MM.1S (cell line): ENCODE measurements at regions not wholly inside any gene's neighbourhood (a gene's known extent, or its start where the extent isn't known, plus 50 kb on each side); places are given as distances from the start of the nearest gene placed in this dataset.

Experiments used
- DNase-seq: peaks from one replicate; pipeline ENCODE4 v3.0.0-alpha.2; 2015
- H2AFZ ChIP-seq: fragments of 300-600 bp; sonication (generic); 2 replicates; pipeline ENCODE4 v1.6.0; 2016; ENCODE audit warnings: antibody characterized with exemption, low read length
- H3F3A ChIP-seq: fragments of 300-600 bp; sonication (generic); 2 replicates; pipeline ENCODE4 v1.6.1; 2016; ENCODE audit warnings: mild to moderate bottlenecking, antibody characterized with exemption, low read length, moderate library complexity, mixed read lengths; ENCODE audit not compliant: insufficient read depth
- H3K27ac ChIP-seq: fragments of 300-600 bp; sonication (generic); 2 replicates; pipeline ENCODE4 v1.5.1; 2016; ENCODE audit warnings: mild to moderate bottlenecking, low read length
- H3K27me3 ChIP-seq: fragments of 300-600 bp; sonication (generic); replicated peaks from 2 replicates; pipeline ENCODE4 v1.6.0; 2016; ENCODE audit warnings: low read length; ENCODE audit not compliant: insufficient read depth
- H3K36me3 ChIP-seq: fragments of 300-600 bp; sonication (generic); replicated peaks from 2 replicates; pipeline ENCODE4 v1.6.1; 2016; ENCODE audit warnings: mild to moderate bottlenecking, low read length, mixed read lengths; ENCODE audit not compliant: insufficient read depth
- H3K4me1 ChIP-seq: fragments of 300-600 bp; sonication (generic); 2 replicates; pipeline ENCODE4 v1.6.1; 2016; ENCODE audit warnings: low read length, mixed read lengths
- H3K4me2 ChIP-seq: fragments of 300-600 bp; sonication (generic); 2 replicates; pipeline ENCODE4 v1.6.0; 2016; ENCODE audit warnings: low read depth, low read length
- H3K4me3 ChIP-seq: fragments of 300-600 bp; sonication (generic); 2 replicates; pipeline ENCODE4 v1.5.1; 2016; ENCODE audit warnings: low read length, mixed read lengths
- H3K79me2 ChIP-seq: fragments of 300-600 bp; sonication (generic); 2 replicates; pipeline ENCODE4 v1.6.1; 2016; ENCODE audit warnings: mixed run types, low read length, mixed read lengths
- H3K9ac ChIP-seq: fragments of 300-600 bp; sonication (generic); 2 replicates; pipeline ENCODE4 v1.6.1; 2016; ENCODE audit warnings: low read length, mixed read lengths
- H3K9me2 ChIP-seq: fragments of 300-600 bp; sonication (generic); replicated peaks from 2 replicates; pipeline ENCODE4 v1.6.1; 2016; ENCODE audit warnings: mild to moderate bottlenecking, low read length, mixed read lengths; ENCODE audit not compliant: insufficient read depth
- H3K9me3 ChIP-seq: fragments of 300-600 bp; sonication (generic); replicated peaks from 2 replicates; pipeline ENCODE4 v1.6.1; 2016; ENCODE audit warnings: mild to moderate bottlenecking, low read length, mixed read lengths; ENCODE audit not compliant: insufficient read depth
- H4K20me1 ChIP-seq: fragments of 300-600 bp; sonication (generic); 2 replicates; pipeline ENCODE4 v1.6.1; 2016; ENCODE audit warnings: mild to moderate bottlenecking, low read length, moderate library complexity, mixed read lengths; ENCODE audit not compliant: insufficient read depth
- EZH2 ChIP-seq: fragments of 300-600 bp; sonication (generic); optimal IDR thresholded peaks from 2 replicates; pipeline ENCODE3; 2017; ENCODE audit warnings: low read depth, mild to moderate bottlenecking, antibody characterized with exemption, low read length, mixed read lengths
- EZH2phosphoT487 ChIP-seq: fragments of 300-600 bp; sonication (generic); IDR thresholded peaks from 2 replicates; pipeline ENCODE4 v1.6.1; 2018; ENCODE audit warnings: antibody characterized with exemption, low read length
- TF ChIP-seq, protein P1 (sequence below): fragments of 300-600 bp; sonication (generic); IDR thresholded peaks from 2 replicates; pipeline ENCODE4 v1.5.1; 2016; ENCODE audit warnings: antibody characterized with exemption, low read length, mixed read lengths

DNA sequence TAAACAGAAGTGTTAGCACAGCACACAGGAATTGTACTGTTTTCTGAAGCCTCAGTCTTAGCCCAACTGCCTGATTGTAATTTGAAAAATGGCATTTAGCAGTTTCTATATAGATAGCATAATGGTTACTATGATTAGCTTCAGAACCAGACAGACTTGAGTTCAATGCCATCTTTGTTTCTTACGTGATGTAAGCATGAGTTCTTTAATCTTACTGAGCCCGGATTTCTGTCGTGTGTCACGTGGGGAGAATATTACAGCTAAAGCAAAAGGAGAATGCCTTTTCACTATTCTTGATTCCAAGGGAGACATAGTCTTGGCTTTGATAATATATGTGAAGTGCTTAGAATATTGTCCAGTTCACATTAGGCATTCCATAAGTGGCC is 407.3 kb downstream of the STIM2 start:
- H3K79me2 ChIP-seq = no peaks in the 10 kb centered on the region
- H2AFZ ChIP-seq = no peak overlapping the region
- no peaks in the 10 kb centered on the region for H4K20me1 ChIP-seq
- no peak overlapping the region for H3K27ac ChIP-seq
- TF ChIP-seq, protein P1, sequence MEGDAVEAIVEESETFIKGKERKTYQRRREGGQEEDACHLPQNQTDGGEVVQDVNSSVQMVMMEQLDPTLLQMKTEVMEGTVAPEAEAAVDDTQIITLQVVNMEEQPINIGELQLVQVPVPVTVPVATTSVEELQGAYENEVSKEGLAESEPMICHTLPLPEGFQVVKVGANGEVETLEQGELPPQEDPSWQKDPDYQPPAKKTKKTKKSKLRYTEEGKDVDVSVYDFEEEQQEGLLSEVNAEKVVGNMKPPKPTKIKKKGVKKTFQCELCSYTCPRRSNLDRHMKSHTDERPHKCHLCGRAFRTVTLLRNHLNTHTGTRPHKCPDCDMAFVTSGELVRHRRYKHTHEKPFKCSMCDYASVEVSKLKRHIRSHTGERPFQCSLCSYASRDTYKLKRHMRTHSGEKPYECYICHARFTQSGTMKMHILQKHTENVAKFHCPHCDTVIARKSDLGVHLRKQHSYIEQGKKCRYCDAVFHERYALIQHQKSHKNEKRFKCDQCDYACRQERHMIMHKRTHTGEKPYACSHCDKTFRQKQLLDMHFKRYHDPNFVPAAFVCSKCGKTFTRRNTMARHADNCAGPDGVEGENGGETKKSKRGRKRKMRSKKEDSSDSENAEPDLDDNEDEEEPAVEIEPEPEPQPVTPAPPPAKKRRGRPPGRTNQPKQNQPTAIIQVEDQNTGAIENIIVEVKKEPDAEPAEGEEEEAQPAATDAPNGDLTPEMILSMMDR = no peak
- TF ChIP-seq EZH2 (no peak), EZH2phosphoT487 (no peak)
- H3K4me1 ChIP-seq = no peaks in the 10 kb centered on the region
- H3K9me3 ChIP-seq = no peaks in the 10 kb centered on the region
- no peaks in the 10 kb centered on the region for H3K27me3 ChIP-seq
- no peak overlapping the region for H3K4me2 ChIP-seq
- H3K9ac ChIP-seq = no peak overlapping the region
- no peaks in the 10 kb centered on the region for H3F3A ChIP-seq
- no peaks in the 10 kb centered on the region for H3K36me3 ChIP-seq
- H3K4me3 ChIP-seq = no peak overlapping the region
- no peaks in the 10 kb centered on the region for H3K9me2 ChIP-seq
- no peak for DNase-seq

DNA sequence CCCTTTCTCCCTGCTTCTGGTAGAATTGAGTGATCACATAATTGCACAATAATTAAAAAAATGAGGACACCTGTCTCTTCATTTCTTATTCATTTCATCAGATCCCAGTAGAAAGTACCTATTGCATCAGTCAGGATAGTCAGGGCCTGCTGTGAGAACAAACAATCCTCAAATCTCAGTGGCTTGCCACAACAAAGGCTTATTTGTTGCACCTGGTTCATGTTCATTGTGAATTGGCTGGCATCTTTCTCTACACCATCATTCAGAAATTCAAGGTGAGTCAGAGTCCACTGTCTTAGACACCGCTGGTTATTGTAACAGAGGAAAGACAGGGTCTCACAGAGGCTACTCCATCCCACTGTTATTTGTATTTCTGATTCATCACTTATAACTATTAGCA is 409.8 kb downstream of the STIM2 start:
- H4K20me1 ChIP-seq = no peaks in the 10 kb centered on the region
- TF ChIP-seq, protein P1 = no peak
- TF ChIP-seq EZH2 = no peak
- TF ChIP-seq EZH2phosphoT487 = no peak
- H3K79me2 ChIP-seq = no peaks in the 10 kb centered on the region
- H3F3A ChIP-seq = no peaks in the 10 kb centered on the region
- H3K9ac ChIP-seq = no peak overlapping the region
- H3K27me3 ChIP-seq = no peaks in the 10 kb centered on the region
- H3K36me3 ChIP-seq = no peaks in the 10 kb centered on the region
- no peak overlapping the region for H2AFZ ChIP-seq
- H3K9me3 ChIP-seq = no peaks in the 10 kb centered on the region
- DNase-seq = no peak
- H3K9me2 ChIP-seq = no peaks in the 10 kb centered on the region
- H3K4me3 ChIP-seq = no peak overlapping the region
- no peak overlapping the region for H3K27ac ChIP-seq
- no peak overlapping the region for H3K4me2 ChIP-seq
- H3K4me1 ChIP-seq = no peaks in the 10 kb centered on the region

DNA sequence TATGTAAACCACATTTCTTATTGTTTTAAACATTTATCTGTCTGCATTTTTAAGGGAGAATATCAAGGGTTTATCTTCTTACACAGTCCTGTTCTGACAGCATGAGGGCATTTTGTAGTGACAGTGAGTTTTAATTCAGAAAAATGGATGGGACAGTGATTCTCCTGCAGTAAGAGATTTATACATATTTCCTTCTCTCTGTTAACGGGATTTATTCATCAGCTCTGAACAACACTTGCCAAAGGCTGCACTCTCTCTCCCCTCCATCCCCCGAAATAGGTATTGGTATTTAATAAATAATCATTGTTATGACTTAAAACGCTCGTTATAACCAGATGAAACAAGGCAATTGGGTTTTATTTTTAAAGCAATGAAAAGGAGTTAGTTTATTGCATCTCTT is 410.9 kb downstream of the STIM2 start:
- DNase-seq = no peak
- no peak overlapping the region for H3K4me2 ChIP-seq
- H3K4me1 ChIP-seq = no peaks in the 10 kb centered on the region
- no peaks in the 10 kb centered on the region for H3K9me2 ChIP-seq
- H3K36me3 ChIP-seq = no peaks in the 10 kb centered on the region
- no peaks in the 10 kb centered on the region for H3K9me3 ChIP-seq
- no peak overlapping the region for H3K4me3 ChIP-seq
- no peaks in the 10 kb centered on the region for H4K20me1 ChIP-seq
- no peaks in the 10 kb centered on the region for H3F3A ChIP-seq
- H3K27ac ChIP-seq = no peak overlapping the region
- H3K9ac ChIP-seq = no peak overlapping the region
- no peak overlapping the region for H2AFZ ChIP-seq
- no peaks in the 10 kb centered on the region for H3K27me3 ChIP-seq
- no peaks in the 10 kb centered on the region for H3K79me2 ChIP-seq
- TF ChIP-seq, protein P1 = no peak
- no peak for TF ChIP-seq EZH2phosphoT487
- TF ChIP-seq EZH2 = no peak

DNA sequence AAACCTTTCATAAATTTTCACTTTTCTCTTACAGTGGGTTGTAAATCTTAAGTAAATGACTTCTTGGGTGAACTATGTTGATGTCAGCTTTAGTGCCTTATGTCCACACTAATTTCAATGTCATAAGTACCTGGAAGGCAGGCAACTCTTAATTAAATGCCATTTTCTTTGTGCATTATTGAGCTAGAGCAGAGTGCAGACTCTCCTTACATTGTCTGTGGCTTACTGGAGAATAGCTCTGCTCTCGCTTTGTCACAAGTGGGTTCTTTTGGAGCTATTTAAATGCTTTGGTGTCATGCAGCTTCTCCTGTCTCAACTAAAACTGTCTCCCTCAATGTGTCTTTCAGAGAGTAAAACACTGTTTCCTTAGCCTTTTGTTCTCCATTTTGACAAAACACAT is 411.6 kb downstream of the STIM2 start:
- Histone ChIP-seq H3K27ac (no peak overlapping the region), H4K20me1 (no peaks in the 10 kb centered on the region), H3K9ac (no peak overlapping the region), H3K9me3 (no peaks in the 10 kb centered on the region), H3K4me2 (no peak overlapping the region), H3K4me3 (no peak overlapping the region), H3F3A (no peaks in the 10 kb centered on the region), H2AFZ (no peak overlapping the region), H3K79me2 (no peaks in the 10 kb centered on the region), H3K27me3 (no peaks in the 10 kb centered on the region), H3K4me1 (no peaks in the 10 kb centered on the region), H3K9me2 (no peaks in the 10 kb centered on the region), H3K36me3 (no peaks in the 10 kb centered on the region)
- TF ChIP-seq EZH2phosphoT487 (no peak), EZH2 (no peak)
- TF ChIP-seq, protein P1 = no peak
- no peak for DNase-seq
